Astrocyte (in vitro differentiated cells and primary cell): ENCODE measurements at regions not wholly inside any gene's neighbourhood (a gene's known extent, or its start where the extent isn't known, plus 50 kb on each side); places are given as distances from the start of the nearest gene placed in this dataset.

ENCODE experiments used
- DNase-seq: peaks from one replicate; pipeline ENCODE4 v3.0.0-alpha.2; 2010; ENCODE audit warnings: low read depth
- FAIRE-seq: peaks from 2 replicates; lab custom pipeline; 2011; peaks lifted over from hg19 to GRCh38; lab: Jason Lieb, UNC
- H2AFZ ChIP-seq: 2 replicates; pipeline ENCODE4 v1.6.0; 2012; ENCODE audit warnings: low read depth, low read length, inconsistent platforms
- H3K27ac ChIP-seq: 2 replicates; pipeline ENCODE4 v1.5.1; 2011; ENCODE audit warnings: low read depth, low read length, inconsistent platforms
- H3K27me3 ChIP-seq: 2 replicates; pipeline ENCODE4 v1.6.0; 2011; ENCODE audit warnings: low read length, inconsistent platforms; ENCODE audit not compliant: insufficient read depth
- H3K36me3 ChIP-seq: 2 replicates; pipeline ENCODE4 v1.5.1; 2011; ENCODE audit warnings: low read length, inconsistent platforms; ENCODE audit not compliant: insufficient read depth
- H3K4me1 ChIP-seq: 2 replicates; pipeline ENCODE4 v1.5.1; 2011; ENCODE audit warnings: low read length, inconsistent platforms; ENCODE audit not compliant: insufficient read depth
- H3K4me2 ChIP-seq: 2 replicates; pipeline ENCODE4 v1.6.0; 2012; ENCODE audit warnings: low read length, inconsistent platforms
- H3K4me3 ChIP-seq: 2 replicates; pipeline ENCODE4 v1.5.1; 2011; ENCODE audit warnings: low read depth, mild to moderate bottlenecking, low read length, inconsistent platforms; ENCODE audit not compliant: insufficient read depth
- H3K79me2 ChIP-seq: 2 replicates; pipeline ENCODE4 v1.6.0; 2012; ENCODE audit warnings: mild to moderate bottlenecking, low read length, inconsistent platforms; ENCODE audit not compliant: insufficient read depth
- H3K9ac ChIP-seq: 2 replicates; pipeline ENCODE4 v1.6.0; 2012; ENCODE audit warnings: mild to moderate bottlenecking, low read length, inconsistent platforms
- H3K9me3 ChIP-seq: 2 replicates; pipeline ENCODE4 v1.5.1; 2012; ENCODE audit warnings: low read depth, mild to moderate bottlenecking, low read length, inconsistent platforms; ENCODE audit not compliant: insufficient read depth
- H4K20me1 ChIP-seq: 2 replicates; pipeline ENCODE4 v1.6.0; 2012; ENCODE audit warnings: low read length, inconsistent platforms; ENCODE audit not compliant: insufficient read depth
- H3K27ac Mint-ChIP-seq: one replicate; pipeline ENCODE4 v1.8.0; 2021; ENCODE audit warnings: mild to moderate bottlenecking, mixed read lengths; ENCODE audit not compliant: unreplicated experiment
- H3K27me3 Mint-ChIP-seq: one replicate; pipeline ENCODE4 v1.8.0; 2021; ENCODE audit warnings: low read depth, mixed read lengths; ENCODE audit not compliant: unreplicated experiment
- H3K36me3 Mint-ChIP-seq: one replicate; pipeline ENCODE4 v1.8.0; 2021; ENCODE audit warnings: low read depth, mixed read lengths; ENCODE audit not compliant: unreplicated experiment
- H3K4me1 Mint-ChIP-seq: one replicate; pipeline ENCODE4 v1.8.0; 2021; ENCODE audit warnings: low read depth, mixed read lengths; ENCODE audit not compliant: unreplicated experiment
- H3K4me3 Mint-ChIP-seq: one replicate; pipeline ENCODE4 v1.8.0; 2021; ENCODE audit warnings: mild to moderate bottlenecking, moderate library complexity, mixed read lengths; ENCODE audit not compliant: unreplicated experiment
- H3K9me3 Mint-ChIP-seq: one replicate; pipeline ENCODE4 v1.8.0; 2021; ENCODE audit warnings: mild to moderate bottlenecking, mixed read lengths; ENCODE audit not compliant: unreplicated experiment
- EZH2 ChIP-seq: IDR thresholded peaks from 2 replicates; pipeline ENCODE4 v1.6.1; 2012; ENCODE audit warnings: mild to moderate bottlenecking, low read length, inconsistent platforms; ENCODE audit not compliant: insufficient read depth
- TF ChIP-seq, protein P1 (sequence below): IDR thresholded peaks from 2 replicates; pipeline ENCODE4 v1.5.1; 2011; ENCODE audit warnings: low read depth, mild to moderate bottlenecking, inconsistent platforms, low read length, moderate library complexity; ENCODE audit not compliant: insufficient read depth

DNA sequence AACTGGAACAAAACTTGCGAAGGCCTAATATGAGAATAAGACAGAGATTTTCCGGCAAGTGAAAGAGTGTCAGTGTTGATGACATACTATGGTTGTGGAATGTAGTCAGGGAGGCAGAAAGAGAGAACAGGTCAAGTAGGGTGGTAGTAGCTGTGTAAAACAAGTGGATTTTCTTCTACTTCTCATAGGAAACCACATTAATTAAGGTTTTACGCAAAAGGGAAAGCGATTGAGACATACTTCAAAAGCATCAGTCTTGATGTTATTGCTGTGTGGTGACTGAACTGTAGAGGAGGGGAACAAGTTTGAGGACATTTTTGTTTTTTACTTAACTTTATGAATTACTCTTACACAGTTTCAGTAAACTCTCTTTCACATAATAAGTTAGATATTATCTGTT lies 186.0 kb upstream of the CNTN5 start:
- FAIRE-seq: no peak
- no peak overlapping the region for H3K27ac Mint-ChIP-seq

DNA sequence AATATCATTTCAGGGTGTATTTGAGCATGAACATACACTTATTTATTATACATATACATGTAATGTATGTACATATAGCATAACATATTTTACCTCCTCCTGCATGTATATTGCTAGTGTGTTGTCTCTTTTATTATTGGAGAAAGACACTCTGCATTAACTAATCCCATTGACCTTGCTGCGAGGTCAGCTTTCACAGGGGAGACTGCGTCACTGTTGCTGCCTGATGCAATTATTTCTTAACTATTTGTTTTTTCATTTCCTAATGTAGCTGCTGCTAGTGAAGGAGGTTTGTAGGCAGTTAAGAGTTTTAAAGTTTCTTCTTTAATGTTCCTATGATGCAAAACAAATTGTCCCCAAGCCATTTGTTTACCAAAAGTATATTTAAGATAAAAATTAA lies 185.4 kb upstream of the CNTN5 start:
- no peaks in the 10 kb centered on the region for H3K36me3 ChIP-seq
- H3K27me3 Mint-ChIP-seq: no peaks in the 10 kb centered on the region
- H2AFZ ChIP-seq: no peak overlapping the region
- no peak for DNase-seq
- TF ChIP-seq EZH2: no peak
- TF ChIP-seq, protein P1, sequence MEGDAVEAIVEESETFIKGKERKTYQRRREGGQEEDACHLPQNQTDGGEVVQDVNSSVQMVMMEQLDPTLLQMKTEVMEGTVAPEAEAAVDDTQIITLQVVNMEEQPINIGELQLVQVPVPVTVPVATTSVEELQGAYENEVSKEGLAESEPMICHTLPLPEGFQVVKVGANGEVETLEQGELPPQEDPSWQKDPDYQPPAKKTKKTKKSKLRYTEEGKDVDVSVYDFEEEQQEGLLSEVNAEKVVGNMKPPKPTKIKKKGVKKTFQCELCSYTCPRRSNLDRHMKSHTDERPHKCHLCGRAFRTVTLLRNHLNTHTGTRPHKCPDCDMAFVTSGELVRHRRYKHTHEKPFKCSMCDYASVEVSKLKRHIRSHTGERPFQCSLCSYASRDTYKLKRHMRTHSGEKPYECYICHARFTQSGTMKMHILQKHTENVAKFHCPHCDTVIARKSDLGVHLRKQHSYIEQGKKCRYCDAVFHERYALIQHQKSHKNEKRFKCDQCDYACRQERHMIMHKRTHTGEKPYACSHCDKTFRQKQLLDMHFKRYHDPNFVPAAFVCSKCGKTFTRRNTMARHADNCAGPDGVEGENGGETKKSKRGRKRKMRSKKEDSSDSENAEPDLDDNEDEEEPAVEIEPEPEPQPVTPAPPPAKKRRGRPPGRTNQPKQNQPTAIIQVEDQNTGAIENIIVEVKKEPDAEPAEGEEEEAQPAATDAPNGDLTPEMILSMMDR: no peak
- no peak overlapping the region for H3K4me3 Mint-ChIP-seq
- no peak overlapping the region for H3K9ac ChIP-seq
- H3K36me3 Mint-ChIP-seq: no peaks in the 10 kb centered on the region
- H4K20me1 ChIP-seq: no peaks in the 10 kb centered on the region
- H3K4me1 ChIP-seq: no peaks in the 10 kb centered on the region
- H3K9me3 ChIP-seq: no peaks in the 10 kb centered on the region
- H3K4me3 ChIP-seq: no peak overlapping the region
- H3K79me2 ChIP-seq: no peaks in the 10 kb centered on the region
- H3K27ac ChIP-seq: no peak overlapping the region
- H3K4me2 ChIP-seq: no peak overlapping the region
- H3K9me3 Mint-ChIP-seq: peaks cover 2% of the 10 kb centered on the region
- no peaks in the 10 kb centered on the region for H3K4me1 Mint-ChIP-seq
- H3K27ac Mint-ChIP-seq: no peak overlapping the region
- FAIRE-seq: no peak
- no peaks in the 10 kb centered on the region for H3K27me3 ChIP-seq

More for the DNA sequence above, 186.0 kb upstream of the CNTN5 start:
- H3K36me3 Mint-ChIP-seq: no peaks in the 10 kb centered on the region
- H3K4me1 ChIP-seq: no peaks in the 10 kb centered on the region
- peaks cover 2% of the 10 kb centered on the region for H3K9me3 Mint-ChIP-seq
- no peaks in the 10 kb centered on the region for H3K36me3 ChIP-seq
- H3K4me1 Mint-ChIP-seq: no peaks in the 10 kb centered on the region
- H3K27me3 ChIP-seq: no peaks in the 10 kb centered on the region
- no peaks in the 10 kb centered on the region for H3K79me2 ChIP-seq
- no peak for TF ChIP-seq EZH2
- TF ChIP-seq, protein P1: no peak
- no peaks in the 10 kb centered on the region for H4K20me1 ChIP-seq
- no peak overlapping the region for H3K4me2 ChIP-seq
- no peaks in the 10 kb centered on the region for H3K9me3 ChIP-seq
- no peak for DNase-seq
- no peak overlapping the region for H3K9ac ChIP-seq
- H3K27ac ChIP-seq: no peak overlapping the region
- H2AFZ ChIP-seq: no peak overlapping the region
- no peak overlapping the region for H3K4me3 Mint-ChIP-seq
- H3K27me3 Mint-ChIP-seq: no peaks in the 10 kb centered on the region
- H3K4me3 ChIP-seq: no peak overlapping the region

DNA sequence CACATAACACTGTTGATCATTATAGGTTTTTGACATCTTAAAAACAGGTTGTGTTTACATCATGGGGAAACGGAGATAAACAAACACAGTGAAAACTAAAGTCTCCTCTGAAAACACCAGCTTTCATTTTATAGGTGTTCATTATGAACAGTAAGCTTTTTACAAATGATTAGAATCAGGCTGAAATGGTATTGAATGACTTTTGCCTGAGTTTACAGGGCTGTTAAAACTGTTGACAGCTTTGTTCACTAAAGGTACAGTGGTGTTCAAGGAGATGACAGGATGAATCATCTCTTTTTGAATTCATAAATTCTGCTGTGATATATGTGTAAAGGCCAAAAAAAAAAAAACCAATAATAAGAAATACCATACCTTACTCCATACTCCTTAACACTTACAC lies 184.6 kb upstream of the CNTN5 start:
- DNase-seq: no peak
- H4K20me1 ChIP-seq: no peaks in the 10 kb centered on the region
- Mint-ChIP-seq H3K27me3 (no peaks in the 10 kb centered on the region), H3K4me1 (no peaks in the 10 kb centered on the region), H3K27ac (no peak overlapping the region), H3K4me3 (no peak overlapping the region), H3K36me3 (no peaks in the 10 kb centered on the region), H3K9me3 (peaks cover 2% of the 10 kb centered on the region)
- no peak overlapping the region for H3K4me3 ChIP-seq
- no peak overlapping the region for H3K9ac ChIP-seq
- H3K4me2 ChIP-seq: no peak overlapping the region
- H2AFZ ChIP-seq: no peak overlapping the region
- no peaks in the 10 kb centered on the region for H3K9me3 ChIP-seq
- no peak overlapping the region for H3K27ac ChIP-seq
- FAIRE-seq: no peak
- H3K36me3 ChIP-seq: no peaks in the 10 kb centered on the region
- H3K79me2 ChIP-seq: no peaks in the 10 kb centered on the region
- no peaks in the 10 kb centered on the region for H3K27me3 ChIP-seq
- TF ChIP-seq, protein P1: no peak
- no peak for TF ChIP-seq EZH2
- no peaks in the 10 kb centered on the region for H3K4me1 ChIP-seq
